Neutrophil (primary cell): ENCODE measurements at regions not wholly inside any gene's neighbourhood (a gene's known extent, or its start where the extent isn't known, plus 50 kb on each side); places are given as distances from the start of the nearest gene placed in this dataset.

Experiments
- H3K27ac ChIP-seq: fragments of 200-600 bp; sonication (generic); 2 replicates; pipeline ENCODE4 v1.5.1; 2016; ENCODE audit warnings: mild to moderate bottlenecking, moderate library complexity
- H3K27me3 ChIP-seq: fragments of 200-600 bp; sonication (generic); 2 replicates; pipeline ENCODE4 v1.6.0; 2016; ENCODE audit warnings: mild to moderate bottlenecking
- H3K36me3 ChIP-seq: fragments of 200-600 bp; sonication (generic); 2 replicates; pipeline ENCODE4 v1.5.1; 2017
- H3K4me1 ChIP-seq, 2 experiments: fragments of 200-600 bp in 1 of 2; sonication (generic) in 1 of 2; 1 replicate in 1 of 2; 2 replicates in 1 of 2; pipeline versions ENCODE4 v1.5.1 to v1.6.1; 2013 to 2016; ENCODE audit warnings: low read depth in 1 of 2, low read length in 1 of 2, mild to moderate bottlenecking in 1 of 2, moderate library complexity in 1 of 2; ENCODE audit not compliant: control insufficient read depth in 1 of 2, insufficient read depth in 1 of 2
- H3K4me3 ChIP-seq, 2 experiments: fragments of 200-600 bp in 1 of 2; sonication (generic) in 1 of 2; 1 replicate in 1 of 2; 2 replicates in 1 of 2; pipeline ENCODE4 v1.5.1; 2013 to 2016; ENCODE audit warnings: low read depth in 1 of 2, low read length in 1 of 2, mild to moderate bottlenecking in 1 of 2, moderate library complexity in 1 of 2
- H3K9me3 ChIP-seq: fragments of 200-600 bp; sonication (generic); 2 replicates; pipeline ENCODE4 v1.5.1; 2016
- CTCF ChIP-seq: fragments of 200-600 bp; sonication (generic); IDR thresholded peaks from 2 replicates; pipeline ENCODE4 v1.5.1; 2016; ENCODE audit warnings: antibody characterized with exemption

DNA sequence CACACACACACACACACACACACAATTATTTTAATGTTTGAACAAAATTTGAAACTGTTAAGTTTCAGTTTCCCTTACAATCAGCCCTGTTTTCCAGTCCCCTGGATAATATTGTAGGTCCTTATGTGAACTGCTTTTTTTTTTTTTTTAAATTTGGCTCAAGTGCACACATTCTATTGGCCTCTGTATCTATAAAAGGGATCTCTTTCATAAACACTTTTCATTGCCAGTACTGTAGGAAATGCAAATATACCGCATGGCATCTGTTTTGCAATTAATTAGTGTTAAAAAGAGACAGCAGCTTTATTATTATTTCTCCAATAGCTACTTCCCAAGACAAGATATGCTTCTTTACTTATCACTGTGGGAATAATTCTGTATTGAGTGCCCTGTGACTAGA lies 738.7 kb downstream of the EPHA4 start:
- no peak overlapping the region for H3K27ac ChIP-seq
- H3K27me3 ChIP-seq: no peaks in the 10 kb centered on the region
- H3K4me1 ChIP-seq: no peaks in the 10 kb centered on the region
- H3K36me3 ChIP-seq: no peaks in the 10 kb centered on the region
- no peaks in the 10 kb centered on the region for H3K9me3 ChIP-seq
- H3K4me3 ChIP-seq: no peak overlapping the region
- TF ChIP-seq CTCF: no peak

DNA sequence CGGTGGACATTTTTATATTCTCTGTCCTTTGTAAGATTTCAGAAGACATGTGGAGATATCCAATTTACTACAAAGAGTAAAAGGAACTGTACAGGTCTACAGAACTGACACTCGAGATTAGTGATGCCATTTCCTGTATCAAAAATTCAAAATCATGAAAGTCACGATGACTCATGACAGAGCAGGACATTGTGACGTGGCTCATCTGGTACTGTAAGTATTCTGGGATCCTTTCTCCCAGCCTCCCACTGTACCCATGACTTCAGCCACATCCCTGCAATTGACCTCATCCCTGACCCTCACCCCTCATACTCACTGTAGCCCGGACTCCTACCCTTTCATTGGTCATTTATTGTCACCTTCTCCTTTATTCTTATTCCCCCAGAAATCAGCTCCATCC lies 736.5 kb downstream of the EPHA4 start:
- no peak for TF ChIP-seq CTCF
- Histone ChIP-seq H3K36me3 (no peaks in the 10 kb centered on the region), H3K4me3 (no peak overlapping the region), H3K9me3 (no peaks in the 10 kb centered on the region), H3K27me3 (no peaks in the 10 kb centered on the region), H3K27ac (no peak overlapping the region), H3K4me1 (no peaks in the 10 kb centered on the region)

- H3K9me3 ChIP-seq: no peaks in the 10 kb centered on the region
- H3K27me3 ChIP-seq: no peaks in the 10 kb centered on the region
- no peaks in the 10 kb centered on the region for H3K4me1 ChIP-seq
- no peak overlapping the region for H3K4me3 ChIP-seq
- TF ChIP-seq CTCF: no peak
- no peak overlapping the region for H3K27ac ChIP-seq
- H3K36me3 ChIP-seq: no peaks in the 10 kb centered on the region
These were observed 734.9 kb downstream of the EPHA4 start for GRCh38 chr2:220837226-220837625.

DNA sequence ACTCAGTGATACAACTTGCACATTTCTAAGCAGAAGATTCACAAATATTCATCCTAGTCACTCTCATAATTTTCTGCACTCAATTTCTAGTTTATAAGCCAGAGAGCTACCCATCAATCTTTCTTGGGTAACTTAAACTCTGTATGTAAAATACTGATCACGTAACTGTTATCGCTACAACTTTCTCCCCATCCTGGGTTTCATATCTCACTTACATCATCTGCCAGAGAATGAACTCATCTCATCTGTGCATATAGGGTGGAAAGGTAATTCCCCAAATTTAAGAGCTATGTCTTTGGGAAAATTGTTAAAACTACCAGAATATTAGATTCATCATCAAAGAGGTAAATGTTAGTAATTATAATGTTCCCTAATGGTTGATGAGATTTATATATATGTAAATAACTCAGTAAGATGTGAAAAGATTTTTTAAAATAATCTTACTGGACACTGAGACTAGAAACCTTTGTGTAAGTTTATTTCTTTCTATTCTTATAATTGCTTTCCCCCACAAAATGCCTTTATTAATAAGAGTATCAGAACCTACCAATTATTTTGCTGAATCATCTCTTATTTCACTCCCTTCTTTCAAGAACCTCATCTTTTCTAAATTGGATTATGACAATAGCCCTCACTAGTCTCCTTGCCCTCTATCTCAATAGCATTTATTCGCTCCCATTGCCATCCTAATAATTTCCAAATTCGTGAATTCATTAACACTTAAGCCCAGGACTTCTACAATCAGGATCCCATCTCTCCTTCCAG lies 729.0 kb downstream of the EPHA4 start:
- no peak overlapping the region for H3K27ac ChIP-seq
- H3K27me3 ChIP-seq: no peaks in the 10 kb centered on the region
- no peaks in the 10 kb centered on the region for H3K9me3 ChIP-seq
- H3K4me1 ChIP-seq: no peaks in the 10 kb centered on the region
- no peak overlapping the region for H3K4me3 ChIP-seq
- H3K36me3 ChIP-seq: no peaks in the 10 kb centered on the region
- TF ChIP-seq CTCF: no peak

DNA sequence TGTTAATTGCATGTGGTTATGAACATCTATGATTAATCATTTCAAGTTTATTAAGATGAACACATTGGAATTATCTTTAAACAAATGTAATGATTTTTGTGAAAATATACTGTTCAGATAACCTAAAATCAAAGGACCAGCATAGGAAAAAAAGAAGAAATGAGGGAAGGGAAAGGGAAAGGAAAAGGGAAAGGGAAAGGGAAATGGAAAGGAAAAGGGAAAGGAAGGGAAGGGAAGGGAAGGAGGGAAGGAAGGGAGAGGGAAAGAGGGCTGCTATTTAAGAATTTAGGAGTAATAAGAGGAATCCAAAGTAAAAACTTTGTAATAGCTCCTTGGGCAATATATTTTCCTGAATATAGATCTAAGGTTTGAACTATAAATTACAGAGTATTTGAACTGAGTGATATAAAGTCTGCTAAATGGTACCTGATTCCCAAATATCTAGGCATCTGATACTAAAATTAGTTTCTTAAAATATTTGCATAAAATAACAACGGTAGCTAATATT lies 726.3 kb downstream of the EPHA4 start:
- no peaks in the 10 kb centered on the region for H3K4me1 ChIP-seq

More for the DNA sequence above, 726.3 kb downstream of the EPHA4 start:
- no peak overlapping the region for H3K4me3 ChIP-seq
- no peaks in the 10 kb centered on the region for H3K36me3 ChIP-seq
- no peak for TF ChIP-seq CTCF
- H3K9me3 ChIP-seq: no peaks in the 10 kb centered on the region
- H3K27ac ChIP-seq: no peak overlapping the region
- H3K27me3 ChIP-seq: no peaks in the 10 kb centered on the region
